AG08395 (cell line): ENCODE measurements at regions not wholly inside any gene's neighbourhood (a gene's known extent, or its start where the extent isn't known, plus 50 kb on each side); places are given as distances from the start of the nearest gene placed in this dataset.

ENCODE experiments used
- DNase-seq: peaks from one replicate; pipeline ENCODE4 v3.0.0; 2012; ENCODE audit warnings: mixed read lengths, low spot score

DNA sequence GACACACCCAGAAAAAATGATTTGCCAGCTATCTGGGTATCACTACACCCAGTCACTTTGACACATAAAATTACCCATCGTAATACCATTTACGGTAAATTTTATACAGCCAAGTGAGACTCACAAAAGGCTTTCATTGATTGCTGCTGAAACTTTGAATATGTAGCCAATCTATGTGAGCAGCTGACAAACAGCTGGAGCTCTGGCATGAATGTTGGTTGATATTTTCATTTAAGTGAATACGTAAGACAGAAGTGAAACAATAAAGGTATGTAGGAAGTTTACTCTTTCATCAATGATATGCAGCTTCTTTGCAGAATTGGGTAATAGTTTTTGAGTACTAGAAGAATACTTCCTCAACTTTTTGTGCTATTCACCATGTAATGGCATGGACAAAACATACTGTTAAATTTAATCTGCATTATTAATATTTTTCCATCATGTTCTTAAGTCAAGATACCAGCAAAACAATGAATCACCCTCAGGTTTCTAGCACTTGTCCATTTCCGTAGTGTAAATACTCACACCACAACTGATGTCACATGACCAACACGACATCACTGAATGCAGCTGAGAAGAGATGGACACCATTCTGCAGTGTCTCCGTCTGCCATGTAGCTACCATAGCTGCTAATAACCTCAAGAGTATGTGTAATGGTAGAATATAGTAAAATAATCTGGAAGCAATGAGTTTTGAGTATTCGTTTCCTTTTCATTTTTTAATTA, 205.9 kb upstream of the HES1 start:
- DNase-seq, result no peak

GRCh38 chr3:193932136-193932535, 203.8 kb upstream of the HES1 start:
- DNase-seq, result no peak

- DNase-seq, result no peak
These were observed 203.4 kb upstream of the HES1 start for GRCh38 chr3:193932576-193932975.

- DNase-seq, result no peak
These were observed 202.5 kb upstream of the HES1 start for GRCh38 chr3:193933451-193933850.

DNA sequence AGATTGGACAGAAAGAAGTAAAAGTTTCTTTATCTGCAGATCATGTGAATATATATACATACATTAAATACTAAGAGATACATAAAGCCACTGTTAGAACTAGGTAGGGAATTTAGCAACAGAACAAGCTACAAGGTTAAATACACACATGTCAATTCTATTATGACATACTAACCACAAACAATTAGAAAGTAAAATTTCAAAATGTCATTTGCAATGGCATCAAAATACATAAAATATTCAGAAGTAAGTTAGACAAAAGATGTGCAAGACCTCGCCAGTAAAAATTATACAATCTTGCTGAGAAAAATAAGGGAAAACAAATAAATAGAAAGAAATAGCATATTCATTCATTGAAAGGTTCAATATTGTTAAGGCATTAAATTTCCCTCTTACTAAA, 200.0 kb upstream of the HES1 start:
- no peak for DNase-seq

- DNase-seq, result no peak
These were observed 197.3 kb upstream of the HES1 start for GRCh38 chr3:193938613-193939012.

DNA sequence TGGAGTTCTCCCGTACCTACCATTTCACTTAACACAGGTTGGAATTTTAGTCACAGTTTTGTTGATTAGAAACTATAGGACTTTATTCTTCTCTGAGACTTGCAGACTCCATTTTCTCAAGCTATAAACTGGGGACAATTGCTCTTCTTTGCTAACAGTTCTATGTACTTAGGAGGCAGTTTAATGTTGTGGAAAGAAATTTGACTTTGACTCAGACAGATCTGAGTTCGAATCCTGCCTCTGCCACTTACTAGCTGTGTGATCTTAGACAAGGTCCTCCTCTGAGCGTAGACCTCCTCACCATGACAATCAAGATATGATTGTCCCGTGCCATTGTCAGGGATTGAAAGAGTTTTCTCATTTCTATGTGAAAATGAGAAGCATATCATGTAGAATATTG, 196.4 kb upstream of the HES1 start:
- DNase-seq, result no peak

DNA sequence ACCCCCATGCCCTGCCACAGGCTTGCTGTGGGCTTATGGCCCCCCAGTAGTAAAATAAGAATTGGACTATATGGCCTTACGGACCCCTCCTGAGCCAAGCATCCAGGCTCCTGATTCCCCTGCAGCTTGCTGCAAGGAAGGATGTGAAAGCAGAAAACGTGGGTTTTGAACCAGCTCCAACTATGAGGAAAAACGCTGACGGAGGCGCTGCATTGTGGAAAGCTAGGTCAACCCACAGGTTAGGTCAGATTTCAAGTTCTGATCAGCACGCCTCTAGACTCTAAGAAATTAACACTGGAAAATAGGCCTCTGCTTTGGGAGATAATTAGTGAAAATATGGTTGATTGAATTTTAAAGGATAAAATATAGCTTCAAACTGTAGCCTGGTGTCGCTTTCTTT, 195.4 kb upstream of the HES1 start:
- no peak for DNase-seq

GRCh38 chr3:193941486-193941885, 194.5 kb upstream of the HES1 start:
- no peak for DNase-seq

DNA sequence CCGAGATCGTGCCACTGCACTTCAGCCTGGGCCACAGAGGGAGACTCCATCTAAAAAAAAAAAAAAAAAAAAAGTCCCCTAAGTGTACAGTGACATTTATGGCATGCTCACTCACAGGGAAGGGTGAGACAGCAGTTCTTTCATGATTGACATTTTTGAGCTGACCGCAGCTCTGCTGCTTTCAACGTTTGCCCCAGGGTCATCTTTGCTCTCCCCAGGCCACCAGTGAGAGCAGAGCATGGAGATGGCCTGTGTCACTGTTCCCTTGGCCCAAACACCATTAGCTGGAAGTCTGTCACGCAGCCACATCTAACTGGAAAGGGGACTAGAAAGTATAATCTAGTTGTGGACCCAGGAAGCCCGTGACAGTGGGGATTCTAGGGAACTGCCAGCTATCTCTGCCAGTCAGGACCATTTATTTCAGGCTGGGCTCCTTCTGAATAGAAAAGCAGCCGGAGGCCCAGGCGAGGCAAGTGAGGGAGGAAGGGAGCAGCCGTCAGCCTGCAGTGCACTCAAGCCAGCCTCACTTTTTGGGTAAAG, 193.4 kb upstream of the HES1 start:
- DNase-seq, result no peak

DNA sequence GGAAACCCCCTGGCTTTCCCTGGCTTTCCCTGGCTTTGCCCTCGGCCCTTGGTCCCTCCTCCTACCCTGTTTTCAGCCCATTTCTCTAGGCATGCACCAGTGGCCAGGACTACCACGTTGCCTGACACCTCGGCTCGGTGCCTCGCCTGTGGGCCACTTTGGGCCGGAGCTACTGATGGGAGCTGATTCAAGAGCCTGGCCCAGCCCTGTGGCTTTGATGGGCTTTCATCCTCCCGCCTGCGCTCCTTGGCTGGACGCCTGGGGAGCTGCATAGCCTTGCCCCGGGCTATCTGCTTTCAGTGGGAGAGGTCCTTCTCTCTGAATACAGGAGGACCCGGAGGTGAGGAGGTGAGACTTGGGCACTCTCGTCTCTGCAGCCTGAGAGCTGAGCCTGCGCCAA, 192.7 kb upstream of the HES1 start:
- DNase-seq, result no peak

GRCh38 chr3:193943851-193944517, 192.0 kb upstream of the HES1 start:
- DNase-seq, result no peak

DNA sequence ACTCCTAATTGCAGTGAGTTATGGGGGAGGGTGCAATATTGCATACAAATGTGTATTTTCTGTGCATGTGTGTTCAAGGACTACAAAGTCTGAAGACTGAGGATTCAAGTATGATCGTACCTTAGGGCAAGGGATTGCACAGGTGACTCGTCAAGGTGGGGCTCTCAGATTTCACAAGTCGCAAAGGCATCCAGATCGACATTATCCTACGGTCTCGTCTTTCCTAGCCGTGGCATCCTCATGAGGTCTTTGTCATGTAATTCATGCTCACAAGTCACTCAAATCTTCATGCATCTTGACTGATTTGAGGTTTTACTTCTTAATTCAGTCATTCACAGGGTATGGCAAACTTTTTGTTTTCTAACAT, 191.4 kb upstream of the HES1 start:
- DNase-seq, result no peak

DNA sequence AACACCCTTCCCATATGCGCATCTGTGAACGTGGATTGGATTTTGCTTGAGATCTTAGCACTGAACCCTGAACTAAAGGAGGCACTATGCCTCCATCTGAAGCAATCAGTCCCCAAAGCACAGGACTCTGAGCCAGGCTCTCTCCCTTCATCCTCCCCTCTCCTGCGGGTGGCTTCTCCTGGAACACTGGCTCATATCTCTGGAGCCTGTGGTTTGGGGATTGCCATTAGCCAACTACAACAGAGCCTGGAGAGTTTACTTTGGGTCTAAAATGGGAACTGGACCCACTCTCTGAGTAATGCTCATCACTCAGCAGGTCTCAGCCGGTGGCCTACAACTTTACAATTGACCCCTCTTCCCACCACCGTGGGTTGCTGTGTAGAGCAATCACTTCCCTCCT, 190.8 kb upstream of the HES1 start:
- DNase-seq, result no peak

- DNase-seq, result no peak
These were observed 189.0 kb upstream of the HES1 start for GRCh38 chr3:193946945-193947344.

- DNase-seq, result no peak
These were observed 188.4 kb upstream of the HES1 start for GRCh38 chr3:193947596-193947995.

- no peak for DNase-seq
These were observed 187.5 kb upstream of the HES1 start for GRCh38 chr3:193948459-193948858.

GRCh38 chr3:193951859-193952258, 184.1 kb upstream of the HES1 start:
- DNase-seq, result no peak

DNA sequence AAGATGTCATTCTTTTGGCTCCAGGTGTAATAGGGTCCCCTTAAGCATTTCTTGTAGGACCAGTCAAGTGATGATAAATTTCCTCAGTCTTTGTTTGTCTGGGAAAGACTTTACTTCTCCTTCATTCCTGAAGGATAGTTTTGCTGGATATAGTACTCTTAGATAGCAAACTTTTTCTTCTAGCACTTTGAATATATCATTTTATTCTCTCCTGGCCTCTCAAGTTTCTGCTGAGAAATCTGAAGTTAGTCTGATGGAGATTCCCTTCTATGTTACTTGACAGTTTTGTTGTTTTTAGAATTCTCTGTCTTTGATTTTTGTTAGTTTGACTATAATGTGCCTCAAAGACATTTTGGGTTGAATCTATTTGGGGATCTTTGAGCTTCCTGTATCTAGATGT, 181.2 kb upstream of the HES1 start:
- no peak for DNase-seq

DNA sequence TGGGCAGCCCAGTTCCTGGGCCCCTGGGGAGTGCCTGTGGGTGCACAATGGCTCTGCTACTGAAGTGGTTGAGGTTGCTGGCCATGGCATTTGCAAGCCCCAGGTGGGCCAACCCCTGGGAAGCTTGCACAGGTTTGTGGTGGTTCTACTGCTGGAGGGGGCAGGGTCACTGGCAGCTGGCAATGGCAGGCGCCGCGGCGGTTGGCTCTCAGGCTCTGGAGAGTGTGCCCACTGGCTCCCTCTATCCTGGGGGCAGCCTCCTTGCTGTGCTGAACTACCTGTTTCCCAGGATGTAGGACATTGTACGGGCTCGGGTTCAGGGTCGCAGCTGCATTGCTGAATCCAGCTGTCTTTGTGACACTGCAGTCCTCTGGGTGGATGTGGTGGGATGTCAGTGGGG, 180.2 kb upstream of the HES1 start:
- no peak for DNase-seq

- no peak for DNase-seq
These were observed 176.1 kb upstream of the HES1 start for GRCh38 chr3:193959861-193960260.

DNA sequence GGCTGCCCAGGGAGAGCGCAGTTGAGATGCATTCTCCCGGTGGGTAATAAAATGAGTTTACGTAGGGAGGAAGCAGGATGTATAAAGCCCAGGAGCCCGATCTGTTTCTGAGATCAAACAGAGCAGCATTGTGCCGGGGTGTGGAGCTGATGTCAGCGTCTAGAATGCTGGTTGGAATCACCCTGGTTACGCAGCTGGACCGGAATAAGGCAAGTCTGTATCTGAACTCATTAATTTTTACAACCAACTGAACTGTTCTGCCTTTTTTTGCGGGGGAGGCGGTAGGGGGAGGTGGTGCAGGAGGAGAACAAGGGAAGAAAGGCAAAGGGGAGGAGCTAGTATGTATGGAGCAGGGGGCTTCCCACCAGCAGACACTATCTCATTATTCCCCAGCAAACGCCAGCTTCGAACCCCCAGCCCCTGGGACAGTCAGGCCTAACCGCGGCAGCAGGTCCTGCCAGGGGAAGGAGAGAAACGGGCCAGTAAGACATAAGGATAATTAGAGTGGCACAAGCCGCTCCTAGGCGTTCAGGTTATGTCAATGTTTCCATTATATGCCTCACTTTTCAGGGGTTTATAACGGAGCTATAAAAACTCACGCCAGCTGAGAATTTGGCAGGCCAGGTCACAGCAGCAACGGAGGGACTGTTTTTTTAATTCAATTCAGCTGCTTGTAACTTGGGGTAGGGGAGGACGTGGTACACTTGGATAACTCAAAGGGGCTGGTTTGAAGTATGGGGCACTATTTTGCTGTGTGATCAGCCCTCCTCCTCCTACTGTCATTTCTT, 175.3 kb upstream of the HES1 start:
- DNase-seq, result no peak
